CD4-positive, CD25-positive, alpha-beta regulatory T cell (primary cell): ENCODE measurements at regions not wholly inside any gene's neighbourhood (a gene's known extent, or its start where the extent isn't known, plus 50 kb on each side); places are given as distances from the start of the nearest gene placed in this dataset.

ENCODE experiments used
- ATAC-seq, 2 donors: fragments of 150-1000 bp; cut with Tn5 transposase; one replicate each; pipeline ENCODE4 v1.10.0; 2021; ENCODE audit warnings: low read depth in 2 of 2, moderate number of reproducible peaks in 2 of 2, moderate library complexity in 1 of 2
- DNase-seq, 3 donors: peaks; one replicate each; pipeline versions ENCODE4 v3.0.0 to v3.0.0-alpha.2; 2012 to 2022; ENCODE audit warnings: mixed read lengths in 1 of 3
- H3K27ac ChIP-seq: one replicate; pipeline ENCODE4 v1.7.0; 2013; ENCODE audit warnings: mild to moderate bottlenecking, low read length; ENCODE audit not compliant: insufficient read depth, poor library complexity, severe bottlenecking
- H3K27me3 ChIP-seq: one replicate; pipeline ENCODE4 v1.7.0; 2013; ENCODE audit warnings: low read length; ENCODE audit not compliant: control insufficient read depth, insufficient read depth
- H3K36me3 ChIP-seq: one replicate; pipeline ENCODE4 v1.7.0; 2013; ENCODE audit warnings: mild to moderate bottlenecking, low read length, moderate library complexity; ENCODE audit not compliant: control insufficient read depth, insufficient read depth
- H3K4me1 ChIP-seq: 2 replicates; pipeline ENCODE4 v1.7.0; 2013; ENCODE audit warnings: mild to moderate bottlenecking, low read length; ENCODE audit not compliant: insufficient read depth, control insufficient read depth, poor library complexity, severe bottlenecking
- H3K4me3 ChIP-seq: one replicate; pipeline ENCODE4 v1.7.0; 2013; ENCODE audit warnings: low read depth, mild to moderate bottlenecking, low read length, moderate library complexity
- H3K9me3 ChIP-seq, 2 experiments: 1 replicate in 1 of 2; 2 replicates in 1 of 2; pipeline ENCODE4 v1.7.0; 2013; ENCODE audit warnings: low read length in 2 of 2, mild to moderate bottlenecking in 1 of 2, moderate library complexity in 1 of 2; ENCODE audit not compliant: control insufficient read depth in 2 of 2
- H3K27ac Mint-ChIP-seq, 3 donors: one replicate each; pipeline ENCODE4 v1.8.0; 2020 to 2022; ENCODE audit warnings: mild to moderate bottlenecking in 3 of 3, mixed read lengths in 3 of 3, moderate library complexity in 2 of 3
- H3K27me3 Mint-ChIP-seq: one replicate; pipeline ENCODE4 v1.8.0; 2022; ENCODE audit warnings: mild to moderate bottlenecking, mixed read lengths
- H3K36me3 Mint-ChIP-seq: one replicate; pipeline ENCODE4 v1.8.0; 2020; ENCODE audit warnings: mixed read lengths
- H3K4me1 Mint-ChIP-seq, 4 donors: one replicate each; pipeline ENCODE4 v1.8.0; 2020 to 2022; ENCODE audit warnings: mixed read lengths in 4 of 4, mild to moderate bottlenecking in 1 of 4
- H3K4me3 Mint-ChIP-seq, 4 donors: one replicate each; pipeline ENCODE4 v1.8.0; 2020 to 2022; ENCODE audit warnings: mild to moderate bottlenecking in 4 of 4, mixed read lengths in 4 of 4, moderate library complexity in 3 of 4
- H3K9me3 Mint-ChIP-seq, 7 donors: one replicate each; pipeline ENCODE4 v1.8.0; 2020 to 2022; ENCODE audit warnings: mixed read lengths in 7 of 7, mild to moderate bottlenecking in 3 of 7, moderate library complexity in 2 of 7

DNA sequence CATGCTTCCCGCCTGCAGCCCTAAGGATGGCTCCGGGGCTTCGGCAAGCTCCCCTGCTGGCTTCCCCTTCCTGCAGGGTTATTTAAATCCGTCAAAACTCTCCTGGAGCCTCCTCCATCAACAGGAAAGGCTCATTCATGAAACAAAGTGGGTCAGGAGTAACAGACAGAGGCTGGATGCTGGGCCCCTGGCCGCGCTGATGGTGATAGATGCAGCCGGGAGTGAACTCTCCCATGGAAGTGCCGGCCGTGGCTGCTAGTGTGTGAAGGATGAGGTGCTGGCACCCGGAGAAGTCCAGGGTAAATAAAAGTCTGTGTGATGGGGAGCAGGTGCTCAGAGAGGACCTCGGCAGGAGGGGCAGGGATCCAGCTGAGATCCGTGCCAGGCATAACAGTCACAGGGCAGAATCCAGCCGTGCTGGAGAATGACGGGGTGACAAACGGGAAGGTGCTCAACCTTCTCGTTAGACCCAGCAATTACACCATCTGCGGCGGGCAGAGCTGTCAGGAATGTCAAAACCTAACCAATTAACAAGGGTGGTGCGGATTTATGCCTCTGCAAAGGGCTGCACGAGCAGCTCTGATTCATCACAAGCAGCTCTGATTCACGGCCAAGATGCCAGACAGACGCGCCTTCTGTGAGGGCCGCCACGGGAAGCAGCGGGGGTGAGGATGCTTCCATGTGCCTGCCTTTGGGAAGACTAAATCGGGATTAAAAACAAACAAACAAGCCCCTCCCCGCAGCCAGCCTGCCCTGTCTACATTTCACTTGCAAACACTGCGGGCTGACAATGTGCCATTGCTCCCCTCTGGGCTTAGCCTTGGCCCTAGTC lies 55.6 kb downstream of the SYNE3 start:
- no peaks in the 10 kb centered on the region for H3K9me3 Mint-ChIP-seq
- Histone ChIP-seq H3K36me3 (peaks cover 48% of the 10 kb centered on the region), H3K27ac (peak overlapping the region; percentile 84), H3K4me3 (no peak overlapping the region), H3K4me1 (peaks cover 49% of the 10 kb centered on the region), H3K27me3 (no peaks in the 10 kb centered on the region), H3K9me3 (no peaks in the 10 kb centered on the region)
- peak overlapping the region; percentile 92 to 99 (median 96) for H3K27ac Mint-ChIP-seq
- H3K4me3 Mint-ChIP-seq, result peak overlapping the region in 1 of 4 donors; percentile 73
- H3K4me1 Mint-ChIP-seq, result peaks cover 7 to 73% (median 55%) of the 10 kb centered on the region in 4 donors
- ATAC-seq, result no peak
- no peaks in the 10 kb centered on the region for H3K27me3 Mint-ChIP-seq
- peaks cover 22% of the 10 kb centered on the region for H3K36me3 Mint-ChIP-seq
- DNase-seq, result no peak

DNA sequence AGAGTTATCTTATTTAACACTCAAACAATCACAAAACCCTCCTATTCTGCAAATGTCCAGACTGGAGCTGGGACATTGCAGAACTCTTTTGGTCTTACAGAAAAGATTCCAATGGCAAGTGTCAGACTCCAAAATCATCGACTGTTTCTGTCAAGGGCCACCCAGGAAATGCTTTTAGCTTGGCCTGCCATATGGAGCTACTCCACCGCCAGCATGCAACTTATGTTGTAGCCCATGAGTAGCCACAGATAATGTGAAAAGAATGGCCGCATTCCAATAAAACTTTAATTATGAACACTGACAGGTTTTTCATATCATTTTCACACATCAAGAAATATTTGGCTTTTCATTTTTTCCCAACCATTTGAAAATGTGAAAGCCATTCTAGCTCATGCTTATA lies 57.5 kb downstream of the SYNE3 start:
- H3K27me3 ChIP-seq, result no peaks in the 10 kb centered on the region
- no peaks in the 10 kb centered on the region for H3K9me3 ChIP-seq
- peaks cover 29% of the 10 kb centered on the region for H3K4me1 ChIP-seq
- H3K27ac Mint-ChIP-seq, result peak overlapping the region in 2 of 3 donors; percentile 42 to 87
- H3K36me3 ChIP-seq, result peaks cover 57% of the 10 kb centered on the region
- H3K9me3 Mint-ChIP-seq, result peaks cover 0 to 2% (median 0%) of the 10 kb centered on the region in 7 donors
- ATAC-seq (no peak), DNase-seq (no peak)
- no peak overlapping the region for H3K4me3 ChIP-seq
- no peak overlapping the region for H3K27ac ChIP-seq
- peaks cover 0 to 54% (median 40%) of the 10 kb centered on the region in 4 donors for H3K4me1 Mint-ChIP-seq
- H3K4me3 Mint-ChIP-seq, result no peak overlapping the region
- no peaks in the 10 kb centered on the region for H3K27me3 Mint-ChIP-seq
- peaks cover 14% of the 10 kb centered on the region for H3K36me3 Mint-ChIP-seq

DNA sequence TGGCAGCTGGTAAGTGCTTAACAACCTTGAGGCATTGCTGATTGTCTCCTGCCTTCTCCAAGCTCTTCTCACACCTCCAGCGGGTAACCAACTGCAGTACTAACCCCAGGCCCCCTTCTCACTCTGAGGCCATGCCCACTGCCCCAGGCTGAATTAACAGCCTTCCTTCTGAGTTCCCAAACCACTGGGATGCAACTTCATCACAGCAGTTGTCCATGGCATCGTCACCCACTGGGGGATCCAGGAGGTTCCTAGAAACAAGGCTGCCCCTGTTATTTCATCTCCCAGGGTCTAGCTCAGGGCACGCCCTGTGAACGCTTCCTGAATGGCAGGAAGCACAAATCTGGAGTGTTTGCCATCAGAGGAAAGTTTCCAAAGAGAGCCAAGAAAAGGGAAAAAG lies 58.0 kb downstream of the SYNE3 start:
- no peak for DNase-seq
- Histone ChIP-seq H3K4me1 (peaks cover 24% of the 10 kb centered on the region), H3K36me3 (peaks cover 62% of the 10 kb centered on the region), H3K27ac (no peak overlapping the region), H3K4me3 (no peak overlapping the region), H3K27me3 (no peaks in the 10 kb centered on the region), H3K9me3 (no peaks in the 10 kb centered on the region)
- peaks cover 14% of the 10 kb centered on the region for H3K36me3 Mint-ChIP-seq
- peaks cover 0 to 2% (median 0%) of the 10 kb centered on the region in 7 donors for H3K9me3 Mint-ChIP-seq
- peak overlapping the region in 2 of 3 donors; percentile 78 to 87 for H3K27ac Mint-ChIP-seq
- H3K4me1 Mint-ChIP-seq, result peaks cover 0 to 49% (median 35%) of the 10 kb centered on the region in 4 donors
- no peak overlapping the region for H3K4me3 Mint-ChIP-seq
- ATAC-seq, result no peak
- H3K27me3 Mint-ChIP-seq, result no peaks in the 10 kb centered on the region

DNA sequence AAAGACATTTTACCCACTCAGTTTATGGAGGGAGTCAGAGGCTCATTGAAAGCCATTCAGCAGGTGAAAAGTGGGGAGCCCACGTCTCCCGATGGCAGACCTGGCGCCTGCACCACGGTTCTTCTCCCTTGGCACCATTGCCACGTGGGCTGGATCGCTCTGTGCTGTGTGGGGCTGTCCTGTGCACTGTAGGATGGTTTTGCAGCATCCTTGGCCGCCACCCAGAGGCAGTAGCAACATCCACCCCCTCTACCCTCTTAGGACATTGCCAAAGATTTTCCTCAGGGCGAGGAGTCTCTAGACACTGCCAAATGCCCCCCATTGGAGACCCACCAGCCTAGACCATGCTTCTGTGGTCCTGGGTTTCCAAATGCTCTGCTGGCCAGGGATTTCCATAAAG lies 60.2 kb downstream of the SYNE3 start:
- no peak for ATAC-seq
- no peak overlapping the region for H3K27ac Mint-ChIP-seq
- no peak overlapping the region for H3K4me3 Mint-ChIP-seq
- H3K27ac ChIP-seq, result no peak overlapping the region
- no peak overlapping the region for H3K4me3 ChIP-seq
- no peaks in the 10 kb centered on the region for H3K9me3 ChIP-seq
- peaks cover 27% of the 10 kb centered on the region for H3K36me3 Mint-ChIP-seq
- H3K9me3 Mint-ChIP-seq, result peaks cover 0 to 2% (median 0%) of the 10 kb centered on the region in 7 donors
- H3K27me3 Mint-ChIP-seq, result no peaks in the 10 kb centered on the region
- H3K4me1 ChIP-seq, result peaks cover 3% of the 10 kb centered on the region
- peaks cover 77% of the 10 kb centered on the region for H3K36me3 ChIP-seq
- H3K27me3 ChIP-seq, result no peaks in the 10 kb centered on the region
- DNase-seq, result no peak
- H3K4me1 Mint-ChIP-seq, result peaks cover 0 to 31% (median 17%) of the 10 kb centered on the region in 4 donors

DNA sequence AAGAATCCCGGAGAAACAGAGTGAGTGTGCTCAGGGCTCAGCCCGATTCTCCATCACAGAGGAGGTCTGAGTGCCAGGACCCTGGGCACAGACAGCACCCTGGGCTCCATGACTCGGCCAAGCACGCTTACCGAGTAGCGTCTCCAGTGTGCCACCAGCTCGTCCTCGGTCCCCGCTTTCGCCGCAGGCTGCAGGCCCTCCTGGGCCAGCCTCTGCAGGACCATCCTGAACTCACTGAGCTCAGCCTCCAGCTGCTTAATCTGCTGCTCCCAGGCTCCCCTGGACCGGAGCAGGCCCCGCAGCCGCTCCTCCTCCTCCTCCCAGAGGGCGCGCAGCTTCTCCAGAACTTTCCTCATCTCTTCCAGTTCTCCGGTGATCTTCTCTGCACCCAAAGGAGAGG lies 61.2 kb downstream of the SYNE3 start:
- H3K27ac ChIP-seq, result no peak overlapping the region
- H3K4me1 ChIP-seq, result no peaks in the 10 kb centered on the region
- DNase-seq (no peak), ATAC-seq (no peak)
- no peak overlapping the region for H3K4me3 ChIP-seq
- peaks cover 80% of the 10 kb centered on the region for H3K36me3 ChIP-seq
- H3K27me3 Mint-ChIP-seq, result no peaks in the 10 kb centered on the region
- no peaks in the 10 kb centered on the region for H3K9me3 ChIP-seq
- H3K4me3 Mint-ChIP-seq, result no peak overlapping the region
- H3K36me3 Mint-ChIP-seq, result peaks cover 27% of the 10 kb centered on the region
- H3K9me3 Mint-ChIP-seq, result peaks cover 0 to 2% (median 0%) of the 10 kb centered on the region in 7 donors
- H3K4me1 Mint-ChIP-seq, result peaks cover 5 to 23% (median 12%) of the 10 kb centered on the region in 4 donors
- no peak overlapping the region for H3K27ac Mint-ChIP-seq
- H3K27me3 ChIP-seq, result no peaks in the 10 kb centered on the region

DNA sequence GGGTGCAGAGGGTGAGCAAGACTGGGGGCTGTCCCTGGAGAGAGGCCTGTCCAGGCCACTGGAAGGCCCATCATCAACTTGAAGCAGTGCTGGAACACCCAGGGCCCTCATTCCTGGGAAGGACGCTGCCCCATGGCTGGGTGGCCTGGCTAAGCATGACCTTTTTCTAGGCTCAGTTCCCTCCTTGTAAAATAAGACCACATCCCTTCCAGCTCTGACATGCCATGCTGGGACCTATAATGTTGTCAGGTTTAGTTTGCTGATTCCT lies 62.8 kb downstream of the SYNE3 start:
- peaks cover 89% of the 10 kb centered on the region for H3K36me3 ChIP-seq

DNA sequence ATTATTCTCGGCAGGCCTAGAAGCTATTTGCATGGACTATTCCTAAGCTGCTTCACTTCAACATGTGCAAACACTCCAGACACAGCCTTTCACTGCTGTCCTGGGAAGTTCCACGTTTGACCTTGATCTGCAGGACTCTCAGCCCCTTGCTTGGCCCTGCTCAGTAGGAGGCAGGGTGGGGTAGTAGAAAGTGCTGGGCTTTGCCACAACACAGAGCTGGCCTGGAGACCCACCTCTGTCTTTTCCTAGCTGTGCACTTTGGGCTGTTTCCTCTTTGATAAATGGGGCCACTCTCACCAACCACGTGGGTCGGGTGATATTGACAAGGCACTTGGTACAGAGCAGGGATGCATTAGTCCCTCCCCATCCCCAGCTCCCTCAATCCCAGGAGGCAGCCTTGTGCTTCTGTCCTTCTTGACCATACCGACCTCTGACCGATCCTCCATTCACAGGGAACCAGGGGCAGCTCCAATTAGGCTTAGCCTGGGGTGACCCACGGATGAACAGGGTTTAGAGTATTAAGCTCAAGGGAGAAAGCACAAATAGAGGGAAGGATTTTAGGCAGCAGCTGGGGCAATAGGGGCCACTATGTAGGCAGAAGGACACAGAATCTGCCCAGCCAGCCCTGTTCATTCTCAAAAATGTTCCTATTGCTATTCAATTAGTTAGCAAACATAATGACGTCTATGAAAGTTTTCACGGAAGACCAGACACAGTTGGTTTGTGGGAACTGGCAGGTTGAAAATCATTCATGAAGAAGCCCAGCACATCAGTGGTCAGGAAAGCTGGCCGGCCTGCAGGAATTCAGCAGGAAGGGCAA lies 63.3 kb downstream of the SYNE3 start:
- no peaks in the 10 kb centered on the region for H3K27me3 Mint-ChIP-seq
- peaks cover 0 to 2% (median 0%) of the 10 kb centered on the region in 7 donors for H3K9me3 Mint-ChIP-seq
- peaks cover under 1 to 8% (median 5%) of the 10 kb centered on the region in 4 donors for H3K4me1 Mint-ChIP-seq
- H3K4me3 ChIP-seq, result no peak overlapping the region
- no peak for ATAC-seq
- DNase-seq, result no peak
- peaks cover 34% of the 10 kb centered on the region for H3K36me3 Mint-ChIP-seq
- no peak overlapping the region for H3K27ac ChIP-seq
- no peak overlapping the region for H3K4me3 Mint-ChIP-seq
- peak overlapping the region in 1 of 3 donors; percentile 26 for H3K27ac Mint-ChIP-seq
- no peaks in the 10 kb centered on the region for H3K27me3 ChIP-seq
- no peaks in the 10 kb centered on the region for H3K9me3 ChIP-seq
- H3K36me3 ChIP-seq, result peaks cover 87% of the 10 kb centered on the region
- H3K4me1 ChIP-seq, result no peaks in the 10 kb centered on the region

More for the DNA sequence above, 62.8 kb downstream of the SYNE3 start:
- no peaks in the 10 kb centered on the region for H3K4me1 ChIP-seq
- H3K4me1 Mint-ChIP-seq, result peaks cover 5 to 12% (median 6%) of the 10 kb centered on the region in 4 donors
- no peaks in the 10 kb centered on the region for H3K27me3 Mint-ChIP-seq
- DNase-seq, result no peak
- no peak for ATAC-seq
- no peak overlapping the region for H3K27ac Mint-ChIP-seq
- peaks cover 34% of the 10 kb centered on the region for H3K36me3 Mint-ChIP-seq
- H3K9me3 Mint-ChIP-seq, result peaks cover 0 to 2% (median 0%) of the 10 kb centered on the region in 7 donors
- no peak overlapping the region for H3K4me3 Mint-ChIP-seq
- no peak overlapping the region for H3K4me3 ChIP-seq
- no peaks in the 10 kb centered on the region for H3K27me3 ChIP-seq
- no peaks in the 10 kb centered on the region for H3K9me3 ChIP-seq
- H3K27ac ChIP-seq, result no peak overlapping the region
